HAP-1 (cell line): ENCODE measurements at regions not wholly inside any gene's neighbourhood (a gene's known extent, or its start where the extent isn't known, plus 50 kb on each side); places are given as distances from the start of the nearest gene placed in this dataset.
A peak's percentile ranks its signal among the peaks of the same experiment; 100 is the strongest.

Experiments
- DNase-seq, 2 experiments: peaks; one replicate each; pipeline ENCODE4 v3.0.0-alpha.2; 2016 to 2020; ENCODE audit warnings: low spot score in 2 of 2
- H3K27me3 ChIP-seq: fragments of 250-450 bp; sonication (Bioruptor Pico); 2 replicates; pipeline ENCODE4 v1.5.1; 2020; ENCODE audit warnings: low read depth, mild to moderate bottlenecking, moderate library complexity
- H3K36me3 ChIP-seq: fragments of 250-450 bp; sonication (Bioruptor Pico); replicated peaks from 2 replicates; pipeline ENCODE4 v1.5.1; 2020; ENCODE audit warnings: mild to moderate bottlenecking
- H3K4me1 ChIP-seq: fragments of 250-450 bp; sonication (Bioruptor Pico); 2 replicates; pipeline ENCODE4 v1.5.1; 2020; ENCODE audit warnings: mild to moderate bottlenecking
- H3K4me3 ChIP-seq: fragments of 250-450 bp; sonication (Bioruptor Pico); 2 replicates; pipeline ENCODE4 v1.5.1; 2020; ENCODE audit warnings: mild to moderate bottlenecking, moderate library complexity
- H3K9me3 ChIP-seq: fragments of 250-450 bp; sonication (Bioruptor Pico); 2 replicates; pipeline ENCODE4 v1.5.1; 2020; ENCODE audit warnings: mild to moderate bottlenecking, moderate library complexity
- in situ Hi-C: fragments of 300-500 bp; cut with MboI; formaldehyde crosslinking; loops from 3 replicates; pipeline ENCODE4 v1.14.3; 2020; ENCODE audit warnings: low sequenced_read_pairs, inconsistent platforms, mixed read lengths

DNA sequence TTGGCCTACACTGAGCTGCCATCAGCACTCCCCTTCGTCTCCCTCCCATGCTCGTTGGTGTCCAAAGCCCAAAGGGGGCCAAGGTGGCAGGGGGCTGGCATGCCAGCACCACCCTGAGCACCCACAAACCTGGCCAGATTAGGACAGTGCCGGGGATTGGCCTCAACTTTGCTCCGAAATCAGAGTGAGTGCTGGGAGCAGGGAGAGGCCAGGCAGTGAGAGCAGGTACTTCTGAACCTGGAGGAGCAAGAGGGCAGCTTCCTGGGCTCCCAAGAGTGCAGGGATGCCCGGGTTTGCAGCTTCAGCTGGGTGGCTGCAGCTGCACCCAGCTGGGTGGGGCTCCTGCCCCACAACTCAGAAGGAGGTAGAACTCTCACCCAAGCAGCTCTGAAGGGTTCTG is 563.0 kb downstream of the SI start:
- DNase-seq = no peak
- H3K4me1 ChIP-seq = no peaks in the 10 kb centered on the region
- in situ Hi-C loops = no loop called here

DNA sequence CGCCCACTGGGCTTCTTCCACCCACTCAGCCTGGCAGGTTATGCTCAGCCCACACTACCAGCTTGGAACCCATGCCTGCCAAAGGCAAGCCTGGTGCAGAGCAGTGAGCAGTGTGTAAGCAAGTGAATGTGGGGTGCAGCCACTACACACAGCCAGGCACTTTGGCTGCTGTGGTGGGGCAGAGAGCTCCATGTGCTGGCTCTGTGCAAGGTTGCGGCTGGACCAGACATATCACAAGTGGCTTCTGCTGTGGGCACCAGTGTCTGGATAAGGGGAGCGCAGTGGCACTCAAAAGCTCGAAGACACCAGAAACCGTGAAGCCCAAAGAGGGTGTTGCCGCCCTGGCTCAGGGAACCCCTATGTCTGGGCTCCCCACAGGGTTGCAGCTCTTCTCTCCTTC is 563.7 kb downstream of the SI start:
- Histone ChIP-seq H3K27me3 (no peaks in the 10 kb centered on the region), H3K36me3 (no peaks in the 10 kb centered on the region), H3K4me1 (no peaks in the 10 kb centered on the region), H3K4me3 (no peak overlapping the region), H3K9me3 (no peaks in the 10 kb centered on the region)
- in situ Hi-C loops = no loop called here
- DNase-seq = no peak

More for the DNA sequence above, 563.0 kb downstream of the SI start:
- Histone ChIP-seq H3K9me3 (no peaks in the 10 kb centered on the region), H3K4me3 (no peak overlapping the region), H3K27me3 (no peaks in the 10 kb centered on the region), H3K36me3 (no peaks in the 10 kb centered on the region)

DNA sequence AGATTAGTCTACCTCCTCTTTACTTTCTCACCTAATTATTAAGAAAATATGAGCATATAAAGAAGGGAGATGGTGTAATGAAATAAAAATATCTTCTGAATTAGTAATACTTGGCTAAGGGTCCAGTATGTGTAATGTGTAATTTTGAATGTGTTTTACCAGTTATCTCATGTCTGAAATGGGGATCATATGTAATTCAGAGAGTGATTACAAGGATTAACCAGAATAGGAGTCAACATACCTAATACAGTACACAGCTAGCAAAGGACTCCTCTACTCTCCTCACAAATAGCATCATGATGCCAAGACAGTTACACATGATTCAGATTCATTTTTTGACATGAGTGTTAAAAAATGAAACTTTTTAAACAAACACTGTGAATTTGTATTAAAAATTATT is 570.4 kb downstream of the SI start:
- in situ Hi-C loops = no loop called here
- no peak for DNase-seq
- no peak overlapping the region for H3K4me3 ChIP-seq
- no peaks in the 10 kb centered on the region for H3K9me3 ChIP-seq
- no peaks in the 10 kb centered on the region for H3K27me3 ChIP-seq
- no peaks in the 10 kb centered on the region for H3K36me3 ChIP-seq
- H3K4me1 ChIP-seq = peaks cover 4% of the 10 kb centered on the region

DNA sequence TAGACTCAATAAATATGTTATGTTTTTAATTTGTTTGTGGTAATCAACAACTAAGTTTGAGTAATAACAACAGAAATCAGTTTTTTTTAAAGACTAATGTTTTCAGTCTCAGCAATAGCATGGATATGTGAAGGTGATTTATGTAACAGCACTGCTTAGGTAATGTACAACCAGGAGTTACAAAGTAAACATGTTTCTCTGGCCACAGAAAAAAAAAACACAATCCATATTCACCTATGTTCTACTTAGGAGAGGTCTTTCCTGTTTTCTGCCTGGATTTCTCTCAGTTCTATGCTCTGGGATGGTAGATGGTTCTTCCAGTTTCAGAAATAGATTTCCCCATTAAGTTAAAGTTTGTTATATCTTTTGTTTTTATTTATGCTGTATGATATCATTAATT is 579.4 kb downstream of the SI start:
- Histone ChIP-seq H3K27me3 (no peaks in the 10 kb centered on the region), H3K4me1 (no peaks in the 10 kb centered on the region), H3K36me3 (no peaks in the 10 kb centered on the region), H3K4me3 (no peak overlapping the region), H3K9me3 (no peaks in the 10 kb centered on the region)
- in situ Hi-C loops = no loop called here
- no peak for DNase-seq

DNA sequence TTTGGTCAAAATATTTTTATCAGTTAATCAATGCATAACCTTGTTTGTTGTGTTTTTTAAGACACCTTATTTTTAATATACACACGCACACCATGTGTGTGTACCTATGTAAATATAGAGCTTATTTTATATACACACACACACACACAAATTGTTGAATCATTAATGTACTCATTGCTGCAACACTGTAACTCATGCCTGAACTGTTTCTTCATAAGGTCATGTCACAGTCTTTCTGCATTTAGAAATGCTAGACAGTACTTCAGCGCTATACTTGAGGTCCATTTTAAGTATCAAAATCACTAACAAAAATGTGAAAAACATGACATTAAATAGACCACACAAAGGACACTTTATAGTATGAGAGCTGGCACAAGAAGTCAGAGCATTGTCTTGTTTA is 589.4 kb downstream of the SI start:
- Histone ChIP-seq H3K4me3 (no peak overlapping the region), H3K27me3 (no peaks in the 10 kb centered on the region), H3K9me3 (no peaks in the 10 kb centered on the region), H3K4me1 (no peaks in the 10 kb centered on the region), H3K36me3 (no peaks in the 10 kb centered on the region)
- in situ Hi-C loops = no loop called here
- no peak for DNase-seq

DNA sequence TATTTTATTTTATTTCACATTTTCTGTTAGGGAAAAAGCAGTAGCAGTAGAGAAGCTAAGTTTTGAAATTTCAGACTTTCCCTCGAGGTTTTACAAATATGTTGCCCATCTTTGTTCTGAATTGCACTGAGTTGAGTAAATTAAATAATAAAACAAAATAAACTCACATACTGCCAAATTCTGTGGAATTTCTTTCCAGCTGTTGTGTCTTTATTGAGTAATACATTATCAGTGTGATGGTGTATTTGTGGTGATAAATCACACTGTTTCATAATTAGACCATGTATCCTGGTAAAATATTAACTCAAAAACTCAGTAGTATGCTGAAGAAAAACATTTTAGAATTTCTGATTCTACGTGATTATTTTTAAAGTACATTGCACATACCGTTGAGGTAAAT is 592.1 kb downstream of the SI start:
- Histone ChIP-seq H3K27me3 (no peaks in the 10 kb centered on the region), H3K9me3 (no peaks in the 10 kb centered on the region)
- in situ Hi-C loops = no loop called here

DNA sequence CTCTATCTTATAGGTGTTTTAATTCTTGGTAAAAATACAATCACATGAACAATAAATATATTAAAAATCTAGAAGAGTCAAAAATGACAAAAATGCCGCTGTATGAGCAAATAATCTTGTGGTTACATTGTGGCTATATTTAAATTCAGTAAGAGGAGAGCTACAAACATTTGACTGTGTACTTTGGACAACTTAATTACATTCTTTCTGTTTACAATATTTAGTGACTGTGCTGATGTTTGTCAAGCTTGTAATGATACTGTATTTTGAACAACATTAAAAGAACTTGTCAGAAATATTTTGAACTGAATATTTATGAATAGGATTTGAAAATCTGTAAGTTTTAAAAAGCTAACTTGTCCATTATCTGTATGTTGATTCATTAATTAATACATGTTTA is 598.3 kb downstream of the SI start:
- in situ Hi-C loops = no loop called here
- Histone ChIP-seq H3K9me3 (no peaks in the 10 kb centered on the region), H3K4me3 (no peak overlapping the region), H3K27me3 (no peaks in the 10 kb centered on the region), H3K4me1 (no peaks in the 10 kb centered on the region), H3K36me3 (no peaks in the 10 kb centered on the region)
- DNase-seq = no peak

More for the DNA sequence above, 592.1 kb downstream of the SI start:
- H3K4me1 ChIP-seq = no peaks in the 10 kb centered on the region
- no peaks in the 10 kb centered on the region for H3K36me3 ChIP-seq
- no peak for DNase-seq
- H3K4me3 ChIP-seq = no peak overlapping the region

DNA sequence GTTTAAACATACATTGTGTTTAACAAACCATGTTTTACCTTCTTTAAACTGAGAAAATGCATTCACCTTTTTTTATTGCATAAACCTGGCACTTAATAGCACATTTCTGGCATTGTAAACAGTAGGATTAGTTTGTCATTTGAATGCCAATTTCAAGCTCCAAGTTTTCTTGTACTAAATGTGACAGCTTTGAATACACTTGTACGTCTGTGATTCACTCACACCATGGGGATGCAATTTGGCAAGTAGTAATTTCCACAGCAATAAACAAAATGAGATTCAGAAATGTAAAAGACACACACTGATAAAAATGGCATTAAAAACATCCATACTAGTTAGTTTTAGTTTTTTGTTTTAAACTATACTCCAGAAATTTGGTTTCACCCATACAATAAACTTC is 598.9 kb downstream of the SI start:
- in situ Hi-C loops = no loop called here

DNA sequence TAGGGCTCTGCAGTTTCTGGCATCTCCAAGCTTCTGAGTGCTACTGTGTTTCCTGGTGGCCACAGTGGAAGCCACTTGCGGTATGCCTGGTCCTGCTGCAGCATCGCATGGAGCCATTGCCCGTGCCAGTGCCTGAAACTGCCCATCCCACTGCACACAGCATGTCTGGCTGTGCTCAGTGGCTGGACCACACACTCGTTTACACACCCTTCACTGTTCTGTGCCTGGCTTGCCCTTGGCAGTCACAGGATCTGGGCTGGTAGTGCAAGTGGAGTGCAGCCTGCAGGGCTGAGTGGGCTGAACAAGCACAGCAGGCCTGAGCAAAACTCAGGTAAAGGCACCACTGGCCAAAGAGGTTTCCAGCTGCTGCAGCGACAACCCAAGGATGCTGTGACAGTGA is 600.0 kb downstream of the SI start:
- no peaks in the 10 kb centered on the region for H3K36me3 ChIP-seq
- no peaks in the 10 kb centered on the region for H3K27me3 ChIP-seq
- no peaks in the 10 kb centered on the region for H3K4me1 ChIP-seq
- H3K9me3 ChIP-seq = no peaks in the 10 kb centered on the region
- no peak overlapping the region for H3K4me3 ChIP-seq
- DNase-seq = no peak
- in situ Hi-C loops = no loop called here

More for the DNA sequence above, 598.9 kb downstream of the SI start:
- Histone ChIP-seq H3K4me3 (no peak overlapping the region), H3K27me3 (no peaks in the 10 kb centered on the region), H3K4me1 (no peaks in the 10 kb centered on the region), H3K9me3 (no peaks in the 10 kb centered on the region), H3K36me3 (no peaks in the 10 kb centered on the region)
- DNase-seq = no peak

DNA sequence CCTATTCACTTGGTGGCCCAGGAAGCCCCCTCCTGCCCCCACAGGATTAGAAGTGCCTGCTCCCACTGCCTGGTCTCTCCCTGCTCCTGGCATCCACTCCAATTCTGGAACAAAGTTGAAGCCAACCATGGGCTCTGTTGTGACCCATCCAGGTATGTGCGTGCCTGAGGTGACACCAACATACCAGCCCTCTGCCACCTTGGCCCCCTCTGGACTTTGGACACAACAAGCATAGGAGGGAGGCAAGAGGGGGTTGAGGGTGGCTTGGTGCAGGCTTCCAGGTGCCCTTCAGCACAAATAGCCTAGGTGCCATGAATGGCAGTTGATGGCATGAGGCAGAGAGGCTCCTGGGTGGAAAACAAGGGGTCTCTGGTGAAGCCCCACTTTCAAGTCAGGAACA is 600.9 kb downstream of the SI start:
- H3K36me3 ChIP-seq = no peaks in the 10 kb centered on the region
- DNase-seq = no peak
- in situ Hi-C loops = no loop called here
- no peaks in the 10 kb centered on the region for H3K9me3 ChIP-seq
- H3K27me3 ChIP-seq = no peaks in the 10 kb centered on the region
- H3K4me3 ChIP-seq = no peak overlapping the region
- H3K4me1 ChIP-seq = no peaks in the 10 kb centered on the region

DNA sequence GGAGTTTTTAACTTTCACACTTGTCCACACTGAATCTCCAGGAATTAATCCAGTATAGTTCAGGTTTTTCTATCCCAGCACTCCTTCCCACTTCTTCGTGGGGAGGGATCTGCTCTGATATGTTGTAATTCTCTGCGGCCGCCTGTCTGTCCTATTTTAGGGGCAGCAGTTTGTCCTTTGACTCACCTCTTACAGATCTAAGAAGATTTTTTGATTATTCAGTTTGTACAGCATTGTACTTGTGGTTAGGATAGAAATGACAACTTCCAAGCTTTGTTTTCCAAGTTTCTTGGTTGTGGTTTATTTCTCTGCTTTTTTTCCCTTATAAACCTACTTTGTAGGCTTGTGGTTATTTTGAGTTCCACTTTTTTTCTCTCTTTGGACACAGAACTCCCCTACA is 601.7 kb downstream of the SI start:
- in situ Hi-C loops = no loop called here
- H3K4me3 ChIP-seq = no peak overlapping the region
- no peaks in the 10 kb centered on the region for H3K4me1 ChIP-seq
- H3K27me3 ChIP-seq = no peaks in the 10 kb centered on the region
- no peak for DNase-seq
- no peaks in the 10 kb centered on the region for H3K9me3 ChIP-seq
- no peaks in the 10 kb centered on the region for H3K36me3 ChIP-seq

DNA sequence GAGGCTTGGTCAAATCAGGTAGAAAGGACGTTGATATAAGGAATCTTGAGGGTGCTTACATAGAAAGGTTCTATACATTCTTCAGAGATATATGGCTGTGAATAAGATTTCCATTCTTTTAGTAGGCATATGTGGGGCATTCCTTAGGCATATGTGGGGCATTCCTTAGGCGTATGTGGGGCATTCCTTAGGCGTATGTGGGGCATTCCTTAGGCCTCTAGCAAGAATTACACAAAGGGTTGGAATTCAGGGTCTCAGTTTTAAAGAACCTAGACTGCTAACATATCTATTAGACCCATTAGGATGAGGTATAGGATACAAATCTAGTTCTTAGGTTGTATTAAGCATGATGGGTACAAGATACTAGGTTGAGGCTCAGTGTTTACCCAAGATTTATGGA is 607.8 kb downstream of the SI start:
- Histone ChIP-seq H3K9me3 (no peaks in the 10 kb centered on the region), H3K27me3 (no peaks in the 10 kb centered on the region), H3K4me1 (no peaks in the 10 kb centered on the region), H3K36me3 (no peaks in the 10 kb centered on the region), H3K4me3 (no peak overlapping the region)
- no peak for DNase-seq
- in situ Hi-C loops = no loop called here

DNA sequence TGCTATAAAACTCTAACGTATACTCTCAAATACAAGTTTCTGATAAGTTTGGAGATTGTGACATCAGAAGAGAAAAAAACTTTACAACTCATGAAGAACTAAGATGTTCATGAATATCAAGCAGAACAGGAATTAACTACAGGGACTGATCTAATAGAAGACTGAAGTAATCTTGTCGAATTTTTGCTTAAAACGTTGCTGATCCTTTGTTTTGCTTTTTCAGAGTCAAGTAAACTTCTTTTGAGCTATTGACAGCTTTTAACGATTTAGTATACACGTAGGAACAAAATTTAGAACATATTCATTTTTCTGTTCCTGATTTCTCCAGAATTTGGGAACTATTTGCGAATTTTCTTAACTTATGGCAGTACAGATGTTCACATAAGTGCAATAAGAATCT is 610.2 kb downstream of the SI start:
- in situ Hi-C loops = no loop called here
- Histone ChIP-seq H3K4me3 (no peak overlapping the region), H3K9me3 (no peaks in the 10 kb centered on the region), H3K27me3 (no peaks in the 10 kb centered on the region), H3K36me3 (no peaks in the 10 kb centered on the region), H3K4me1 (no peaks in the 10 kb centered on the region)
- no peak for DNase-seq

DNA sequence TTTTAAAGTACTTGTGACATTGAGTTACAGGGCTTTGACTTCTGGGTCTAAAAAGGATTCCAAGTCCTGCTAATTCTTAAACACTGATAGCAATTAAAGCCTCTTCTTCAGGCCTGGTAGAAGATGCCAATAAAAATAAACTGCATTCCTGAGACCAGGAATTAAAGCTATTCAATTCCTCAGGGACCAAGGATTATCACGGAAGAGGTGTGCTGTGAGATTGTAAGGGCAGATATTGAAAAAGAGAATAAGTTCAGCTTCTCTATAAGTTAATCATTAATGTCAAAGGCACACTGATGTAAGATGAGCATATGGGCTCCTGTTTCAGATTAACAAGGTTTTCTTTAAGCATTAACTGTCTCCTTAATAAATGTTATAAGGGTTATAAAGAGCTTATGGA is 611.3 kb downstream of the SI start:
- no peaks in the 10 kb centered on the region for H3K36me3 ChIP-seq

DNA sequence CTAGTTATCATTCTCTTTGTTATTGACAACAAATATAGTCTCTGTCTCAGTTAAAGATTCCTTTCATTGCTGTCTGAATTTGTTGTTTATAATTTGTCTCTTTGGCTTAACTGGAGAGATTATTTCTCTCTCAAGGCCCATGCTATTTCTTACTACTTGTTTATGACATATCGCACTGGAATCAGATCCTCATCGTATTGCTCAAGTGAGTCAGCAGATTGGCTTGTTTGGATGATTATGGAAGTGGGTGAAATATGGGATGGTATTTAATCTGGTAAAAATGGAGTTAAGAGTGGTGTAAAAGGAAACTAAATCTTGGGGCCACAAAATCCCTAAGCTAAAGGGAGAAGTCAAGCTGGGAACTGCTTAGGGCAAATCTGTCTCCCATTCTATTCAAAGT is 613.1 kb downstream of the SI start:
- Histone ChIP-seq H3K4me3 (no peak overlapping the region), H3K27me3 (no peaks in the 10 kb centered on the region), H3K36me3 (no peaks in the 10 kb centered on the region), H3K9me3 (no peaks in the 10 kb centered on the region), H3K4me1 (no peaks in the 10 kb centered on the region)
- no peak for DNase-seq
- in situ Hi-C loops = no loop called here

More for the DNA sequence above, 611.3 kb downstream of the SI start:
- no peak overlapping the region for H3K4me3 ChIP-seq
- no peaks in the 10 kb centered on the region for H3K9me3 ChIP-seq
- peak in 1 of 2 experiments; percentile 63 for DNase-seq
- no peaks in the 10 kb centered on the region for H3K4me1 ChIP-seq
- H3K27me3 ChIP-seq = no peaks in the 10 kb centered on the region
- in situ Hi-C loops = no loop called here
